WERI-Rb-1 (cell line): ENCODE measurements at regions not wholly inside any gene's neighbourhood (a gene's known extent, or its start where the extent isn't known, plus 50 kb on each side); places are given as distances from the start of the nearest gene placed in this dataset.

Experiments used
- DNase-seq: peaks from one replicate; pipeline ENCODE4 v3.0.0-alpha.2; 2020
- H3K27ac ChIP-seq: fragments of 250-450 bp; sonication (Bioruptor Pico); 2 replicates; pipeline ENCODE4 v1.5.1; 2020; ENCODE audit warnings: mild to moderate bottlenecking, moderate library complexity
- H3K27me3 ChIP-seq: fragments of 250-450 bp; sonication (Bioruptor Pico); 2 replicates; pipeline ENCODE4 v1.5.1; 2021; ENCODE audit warnings: mild to moderate bottlenecking, low read depth, moderate library complexity; ENCODE audit not compliant: insufficient read depth, severe bottlenecking
- H3K36me3 ChIP-seq: fragments of 250-450 bp; sonication (Bioruptor Pico); 2 replicates; pipeline ENCODE4 v1.5.1; 2020; ENCODE audit warnings: mild to moderate bottlenecking, moderate library complexity
- H3K4me3 ChIP-seq: 2 replicates; pipeline ENCODE4 v1.5.1; 2011; ENCODE audit warnings: low read depth, mild to moderate bottlenecking, control low read depth, low read length
- H3K9me3 ChIP-seq: fragments of 250-450 bp; sonication (Bioruptor Pico); 2 replicates; pipeline ENCODE4 v1.5.1; 2021; ENCODE audit warnings: mild to moderate bottlenecking, moderate library complexity; ENCODE audit not compliant: severe bottlenecking
- TF ChIP-seq, protein P1 (sequence below): IDR thresholded peaks from 2 replicates; pipeline ENCODE4 v1.5.1; 2011; ENCODE audit warnings: low read depth, mild to moderate bottlenecking, control low read depth, inconsistent platforms, low read length

DNA sequence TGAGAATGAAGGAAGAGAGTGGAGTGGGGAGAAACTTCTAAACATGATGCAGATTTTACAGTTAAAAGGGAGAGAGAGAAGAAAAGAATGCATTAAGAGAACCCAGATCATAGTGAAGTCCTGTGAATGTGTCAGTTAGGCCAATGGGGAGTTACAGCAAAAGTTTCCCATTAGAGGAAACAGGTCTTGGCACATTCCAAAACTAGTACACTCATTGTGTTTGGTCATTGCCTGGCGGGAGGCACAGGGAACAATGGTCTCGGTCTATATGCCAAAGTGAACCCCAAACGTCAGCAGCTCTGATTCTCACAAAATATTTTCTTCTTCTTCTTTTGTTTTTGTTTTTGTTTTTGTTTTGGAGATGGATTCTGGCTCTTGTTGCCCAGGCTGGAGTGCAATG lies 284.5 kb upstream of the CTSO start:
- H3K4me3 ChIP-seq: no peak overlapping the region
- no peaks in the 10 kb centered on the region for H3K36me3 ChIP-seq
- no peak for DNase-seq
- H3K27me3 ChIP-seq: no peaks in the 10 kb centered on the region
- H3K27ac ChIP-seq: no peak overlapping the region
- H3K9me3 ChIP-seq: no peaks in the 10 kb centered on the region
- TF ChIP-seq, protein P1, sequence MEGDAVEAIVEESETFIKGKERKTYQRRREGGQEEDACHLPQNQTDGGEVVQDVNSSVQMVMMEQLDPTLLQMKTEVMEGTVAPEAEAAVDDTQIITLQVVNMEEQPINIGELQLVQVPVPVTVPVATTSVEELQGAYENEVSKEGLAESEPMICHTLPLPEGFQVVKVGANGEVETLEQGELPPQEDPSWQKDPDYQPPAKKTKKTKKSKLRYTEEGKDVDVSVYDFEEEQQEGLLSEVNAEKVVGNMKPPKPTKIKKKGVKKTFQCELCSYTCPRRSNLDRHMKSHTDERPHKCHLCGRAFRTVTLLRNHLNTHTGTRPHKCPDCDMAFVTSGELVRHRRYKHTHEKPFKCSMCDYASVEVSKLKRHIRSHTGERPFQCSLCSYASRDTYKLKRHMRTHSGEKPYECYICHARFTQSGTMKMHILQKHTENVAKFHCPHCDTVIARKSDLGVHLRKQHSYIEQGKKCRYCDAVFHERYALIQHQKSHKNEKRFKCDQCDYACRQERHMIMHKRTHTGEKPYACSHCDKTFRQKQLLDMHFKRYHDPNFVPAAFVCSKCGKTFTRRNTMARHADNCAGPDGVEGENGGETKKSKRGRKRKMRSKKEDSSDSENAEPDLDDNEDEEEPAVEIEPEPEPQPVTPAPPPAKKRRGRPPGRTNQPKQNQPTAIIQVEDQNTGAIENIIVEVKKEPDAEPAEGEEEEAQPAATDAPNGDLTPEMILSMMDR: no peak

DNA sequence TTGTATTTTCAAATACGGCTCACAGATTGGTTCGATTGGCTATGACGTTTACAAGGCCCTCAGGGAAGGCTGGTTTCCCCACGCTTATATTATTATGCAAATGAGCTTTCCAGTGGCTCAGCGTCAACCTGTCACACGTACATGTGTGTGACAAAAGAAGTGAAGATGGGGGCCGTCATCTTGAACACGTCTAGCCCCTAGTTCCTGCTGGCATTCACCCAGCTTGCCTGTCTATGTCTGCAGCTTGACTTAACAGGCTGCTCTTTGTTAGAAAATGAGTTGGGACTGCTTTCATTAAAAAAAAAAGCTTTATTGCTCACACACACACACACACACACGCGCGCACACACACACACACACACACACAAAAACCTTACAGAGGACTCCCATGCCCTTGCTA lies 283.6 kb upstream of the CTSO start:
- Histone ChIP-seq H3K27ac (no peak overlapping the region), H3K4me3 (no peak overlapping the region), H3K36me3 (no peaks in the 10 kb centered on the region), H3K9me3 (no peaks in the 10 kb centered on the region), H3K27me3 (no peaks in the 10 kb centered on the region)
- DNase-seq: no peak
- TF ChIP-seq, protein P1: no peak

DNA sequence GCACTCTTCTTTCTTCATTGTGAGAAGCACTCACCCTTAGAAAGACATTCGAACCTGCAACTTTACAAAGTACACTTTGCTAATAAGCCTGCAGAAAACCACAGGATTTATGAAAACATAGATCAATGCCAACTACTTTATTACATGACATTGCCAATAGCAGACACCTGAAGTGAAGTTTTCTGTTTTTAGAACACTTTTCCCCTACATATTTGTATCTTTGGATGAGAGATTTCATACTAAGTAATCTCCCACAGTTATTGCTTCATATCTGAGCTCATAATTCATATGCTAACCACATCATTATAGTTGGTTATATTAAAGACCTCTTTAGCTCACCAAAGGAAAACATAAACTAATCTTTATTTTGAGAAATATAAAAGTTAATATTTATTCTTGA lies 276.5 kb upstream of the CTSO start:
- no peak overlapping the region for H3K27ac ChIP-seq
- no peaks in the 10 kb centered on the region for H3K27me3 ChIP-seq

DNA sequence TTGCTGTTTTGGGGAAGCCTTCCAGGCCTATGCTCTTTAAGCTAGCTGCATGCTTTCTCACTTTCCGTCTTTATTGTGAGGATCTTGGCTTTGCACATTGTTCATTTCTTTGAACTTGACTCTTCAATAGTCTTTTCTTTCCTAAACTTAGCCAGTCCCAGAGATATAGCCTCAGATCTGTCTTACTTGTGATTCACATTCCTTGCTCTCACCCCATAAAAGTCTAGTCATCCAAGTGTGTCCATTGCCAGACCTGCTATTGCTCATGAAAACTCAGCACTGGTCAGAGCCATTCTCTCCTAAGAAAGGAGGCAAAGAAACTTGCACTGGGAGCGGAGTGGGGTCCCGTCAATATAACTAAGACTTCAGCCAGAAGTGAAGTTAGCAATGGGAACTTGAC lies 275.0 kb upstream of the CTSO start:
- no peak overlapping the region for H3K4me3 ChIP-seq
- no peaks in the 10 kb centered on the region for H3K36me3 ChIP-seq
- TF ChIP-seq, protein P1: no peak
- no peak overlapping the region for H3K27ac ChIP-seq
- DNase-seq: no peak
- H3K27me3 ChIP-seq: no peaks in the 10 kb centered on the region
- H3K9me3 ChIP-seq: no peaks in the 10 kb centered on the region

More for the DNA sequence above, 276.5 kb upstream of the CTSO start:
- Histone ChIP-seq H3K4me3 (no peak overlapping the region), H3K36me3 (no peaks in the 10 kb centered on the region), H3K9me3 (no peaks in the 10 kb centered on the region)
- DNase-seq: no peak
- TF ChIP-seq, protein P1: no peak

DNA sequence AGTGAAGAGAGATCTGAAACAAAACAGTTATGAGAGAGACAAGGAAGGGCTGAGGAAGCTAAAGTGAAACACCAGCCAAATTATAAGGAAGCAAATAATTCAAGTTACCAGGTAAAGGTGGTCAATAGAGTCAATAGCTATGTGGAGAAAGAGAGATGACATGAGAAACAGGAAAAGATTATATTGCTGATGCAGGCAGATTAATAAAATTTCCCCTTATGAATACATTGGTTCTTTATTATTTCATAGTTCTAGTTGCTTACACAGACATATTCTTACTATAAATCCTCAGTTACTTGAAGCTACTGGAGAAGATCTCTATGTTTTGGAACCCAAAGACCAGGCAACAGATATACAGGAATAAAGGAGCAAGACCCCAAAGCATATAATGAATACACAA lies 273.7 kb upstream of the CTSO start:
- no peaks in the 10 kb centered on the region for H3K9me3 ChIP-seq
- no peak for DNase-seq
- no peaks in the 10 kb centered on the region for H3K27me3 ChIP-seq
- no peaks in the 10 kb centered on the region for H3K36me3 ChIP-seq
- TF ChIP-seq, protein P1: no peak
- H3K4me3 ChIP-seq: no peak overlapping the region
- no peak overlapping the region for H3K27ac ChIP-seq

DNA sequence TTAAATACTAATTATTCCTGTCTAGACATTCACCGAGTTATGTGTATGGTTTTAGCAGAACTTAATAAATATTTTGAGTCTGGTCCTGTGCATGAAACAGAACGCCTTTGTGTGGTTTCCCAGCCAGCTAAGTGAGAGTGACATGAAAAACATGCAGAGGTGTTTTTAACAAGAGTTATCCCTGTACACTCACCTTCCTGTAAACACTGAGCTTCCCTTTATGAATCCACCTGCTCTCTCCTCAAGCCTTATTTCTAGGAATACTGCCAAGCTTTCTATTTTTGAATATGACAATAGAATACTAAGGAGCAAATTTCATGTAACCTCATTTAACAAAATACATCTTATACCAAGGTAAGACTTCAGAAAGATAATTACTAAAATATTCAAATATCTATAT lies 270.3 kb upstream of the CTSO start:
- H3K9me3 ChIP-seq: no peaks in the 10 kb centered on the region
- no peaks in the 10 kb centered on the region for H3K36me3 ChIP-seq
- DNase-seq: no peak
- no peak overlapping the region for H3K27ac ChIP-seq
- no peak overlapping the region for H3K4me3 ChIP-seq
- TF ChIP-seq, protein P1: no peak
- H3K27me3 ChIP-seq: no peaks in the 10 kb centered on the region
